Karpas-422 (cell line): ENCODE measurements at regions not wholly inside any gene's neighbourhood (a gene's known extent, or its start where the extent isn't known, plus 50 kb on each side); places are given as distances from the start of the nearest gene placed in this dataset.
A peak's percentile ranks its signal among the peaks of the same experiment; 100 is the strongest.
"Not testable (repeated sequence)": the region's sequence is repeated elsewhere in the genome, so short reads cannot be mapped to it uniquely, and the experiment has no call there.

Experiments used
- DNase-seq: peaks from one replicate; pipeline ENCODE4 v3.0.0-alpha.2; 2015
- H2AFZ ChIP-seq: fragments of 200-600 bp; sonication (generic); 2 replicates; pipeline ENCODE4 v1.6.1; 2014; ENCODE audit warnings: antibody characterized with exemption, low read length, mixed read lengths
- H3K27ac ChIP-seq: fragments of 200-600 bp; sonication (generic); 2 replicates; pipeline ENCODE4 v1.5.1; 2014; ENCODE audit warnings: mild to moderate bottlenecking, low read length, moderate library complexity
- H3K27me3 ChIP-seq: fragments of 200-600 bp; sonication (generic); 2 replicates; pipeline ENCODE4 v1.6.1; 2014; ENCODE audit warnings: low read length, mixed read lengths
- H3K36me3 ChIP-seq: fragments of 200-600 bp; sonication (generic); 2 replicates; pipeline ENCODE4 v1.6.1; 2014; ENCODE audit warnings: low read length, mixed read lengths; ENCODE audit not compliant: insufficient read depth
- H3K4me1 ChIP-seq: fragments of 200-600 bp; sonication (generic); 2 replicates; pipeline ENCODE4 v1.6.1; 2014; ENCODE audit warnings: mild to moderate bottlenecking, low read length, mixed read lengths
- H3K4me2 ChIP-seq: fragments of 200-600 bp; sonication (generic); 2 replicates; pipeline ENCODE4 v1.6.1; 2014; ENCODE audit warnings: low read length, low read depth, mild to moderate bottlenecking; ENCODE audit not compliant: poor library complexity, severe bottlenecking
- H3K4me3 ChIP-seq: fragments of 200-600 bp; sonication (generic); 2 replicates; pipeline ENCODE4 v1.5.1; 2014; ENCODE audit warnings: mild to moderate bottlenecking, antibody characterized with exemption, low read length, mixed read lengths
- H3K79me2 ChIP-seq: fragments of 200-600 bp; sonication (generic); 2 replicates; pipeline ENCODE4 v1.6.1; 2014; ENCODE audit warnings: mild to moderate bottlenecking, low read length, mixed read lengths
- H3K9ac ChIP-seq: fragments of 200-600 bp; sonication (generic); 2 replicates; pipeline ENCODE4 v1.6.0; 2014; ENCODE audit warnings: low read length
- H3K9me2 ChIP-seq: fragments of 200-600 bp; sonication (generic), shearing (Covaris generic); replicated peaks from 2 replicates; pipeline ENCODE4 v1.6.0; 2014; ENCODE audit warnings: mild to moderate bottlenecking, low read length, moderate library complexity; ENCODE audit not compliant: insufficient read depth
- H3K9me3 ChIP-seq: fragments of 300-700, 200-600 bp; sonication (generic); 2 replicates; pipeline ENCODE4 v1.6.1; 2014; ENCODE audit warnings: low read length, mixed read lengths
- H4K20me1 ChIP-seq: fragments of 200-600 bp; sonication (generic); 2 replicates; pipeline ENCODE4 v1.6.1; 2014; ENCODE audit warnings: mild to moderate bottlenecking, antibody characterized with exemption, low read length, low read depth; ENCODE audit not compliant: insufficient read depth

- Histone ChIP-seq H2AFZ (no peak overlapping the region), H3K9me2 (no peaks in the 10 kb centered on the region), H3K27me3 (no peaks in the 10 kb centered on the region), H3K4me1 (no peaks in the 10 kb centered on the region), H3K27ac (no peak overlapping the region), H3K79me2 (no peaks in the 10 kb centered on the region), H3K9me3 (no peaks in the 10 kb centered on the region), H3K4me2 (no peak overlapping the region), H3K4me3 (no peak overlapping the region), H3K36me3 (no peaks in the 10 kb centered on the region), H3K9ac (no peak overlapping the region), H4K20me1 (no peaks in the 10 kb centered on the region)
- no peak for DNase-seq
Measured at GRCh38 chr1:157313240-157313807, 175.1 kb upstream of the ETV3 start.

DNA sequence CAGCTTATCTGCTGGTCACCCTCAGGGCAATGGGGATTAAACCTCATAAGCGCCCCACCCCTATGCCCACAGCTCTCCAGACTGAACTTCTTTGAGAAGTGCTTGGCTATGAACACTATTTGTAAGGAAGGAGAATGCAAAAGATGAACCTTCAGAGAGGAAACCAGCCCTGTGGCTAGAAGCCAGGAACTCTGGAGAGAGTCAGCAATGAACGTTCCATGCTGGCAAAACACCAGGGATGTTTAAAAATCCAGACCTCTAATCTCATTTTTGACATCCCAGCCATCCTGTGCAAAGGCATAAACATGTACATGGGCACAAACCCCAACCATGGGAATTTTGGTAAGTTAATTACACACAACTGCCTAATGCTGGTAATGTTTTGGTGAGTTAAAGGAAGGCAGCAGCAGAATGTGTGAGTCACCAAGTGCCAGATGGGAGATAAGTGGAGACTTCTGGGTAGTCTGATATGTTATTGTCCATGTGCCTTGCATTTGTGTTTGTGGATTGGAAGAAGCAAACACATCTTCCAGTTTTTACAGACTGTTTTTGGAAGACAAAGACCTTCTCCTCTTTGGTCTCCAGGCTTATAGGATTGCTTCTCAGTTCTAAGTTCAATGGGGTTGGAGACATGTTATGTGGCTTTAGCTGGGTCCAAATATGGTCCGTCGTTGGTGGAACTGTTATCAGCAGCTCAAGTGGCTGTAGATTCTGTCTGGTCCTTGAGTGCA is 174.1 kb upstream of the ETV3 start:
- Histone ChIP-seq H3K27ac (no peak overlapping the region), H3K9ac (no peak overlapping the region), H3K9me2 (no peaks in the 10 kb centered on the region), H3K36me3 (no peaks in the 10 kb centered on the region), H2AFZ (no peak overlapping the region), H3K4me2 (no peak overlapping the region), H3K9me3 (no peaks in the 10 kb centered on the region), H3K4me3 (no peak overlapping the region), H4K20me1 (no peaks in the 10 kb centered on the region), H3K79me2 (no peaks in the 10 kb centered on the region), H3K27me3 (no peaks in the 10 kb centered on the region), H3K4me1 (no peaks in the 10 kb centered on the region)
- no peak for DNase-seq

GRCh38 chr1:157311730-157312081 is 173.5 kb upstream of the ETV3 start:
- Histone ChIP-seq H2AFZ (no peak overlapping the region), H4K20me1 (no peaks in the 10 kb centered on the region), H3K79me2 (no peaks in the 10 kb centered on the region), H3K4me1 (no peaks in the 10 kb centered on the region), H3K9ac (no peak overlapping the region), H3K36me3 (no peaks in the 10 kb centered on the region), H3K4me2 (no peak overlapping the region), H3K4me3 (no peak overlapping the region), H3K27me3 (no peaks in the 10 kb centered on the region), H3K27ac (no peak overlapping the region), H3K9me3 (no peaks in the 10 kb centered on the region), H3K9me2 (no peaks in the 10 kb centered on the region)
- DNase-seq, result no peak

DNA sequence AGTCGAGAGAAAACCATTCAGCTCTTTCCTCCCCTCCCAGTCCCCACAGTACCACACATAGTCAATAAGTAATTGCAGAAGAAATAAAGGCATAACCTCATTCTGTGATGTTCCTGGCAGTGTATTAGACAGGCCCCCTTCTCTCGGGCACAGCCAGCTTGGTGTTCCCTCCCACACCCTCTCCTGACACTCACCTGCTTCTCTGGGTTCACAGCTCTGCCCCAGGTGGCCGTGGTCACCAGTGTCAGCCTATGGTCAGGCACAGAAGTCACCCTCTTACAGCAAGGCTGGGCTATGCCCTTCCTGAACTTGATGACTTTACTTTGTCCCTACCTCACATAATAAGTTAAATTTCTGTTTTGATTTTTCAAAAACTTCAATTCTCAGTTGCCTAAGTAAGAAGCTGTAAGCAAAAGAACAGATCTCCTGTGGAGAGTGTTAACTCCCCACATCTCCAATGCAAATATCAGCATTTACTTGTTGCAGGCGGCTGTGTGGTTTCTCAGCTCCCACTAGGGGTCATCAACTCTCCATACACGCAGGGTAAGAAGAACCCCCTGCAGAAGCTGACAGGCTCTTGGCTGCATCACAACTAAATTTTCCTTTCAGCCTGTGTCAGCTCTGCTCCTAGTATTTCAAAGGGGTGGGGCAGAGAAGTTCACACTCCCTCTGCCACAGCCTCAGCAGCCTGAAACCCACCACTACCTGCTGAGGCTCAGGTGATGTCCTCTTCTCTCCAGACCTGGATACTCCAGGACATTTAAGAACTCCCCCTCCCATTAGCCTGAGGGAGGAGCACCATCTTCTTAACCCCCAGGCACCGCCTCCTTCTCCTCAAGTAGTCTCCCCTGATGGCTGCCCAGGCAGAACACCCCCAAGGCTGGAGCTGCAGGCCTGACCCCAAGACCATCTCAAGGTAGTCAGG is 172.9 kb upstream of the ETV3 start:
- not testable (repeated sequence) for H3K9ac ChIP-seq, H3K9me2 ChIP-seq
- peak; percentile 75 for DNase-seq

GRCh38 chr1:157310401-157310800 is 172.2 kb upstream of the ETV3 start:
- H3K36me3 ChIP-seq, result no peaks in the 10 kb centered on the region
- no peak overlapping the region for H2AFZ ChIP-seq
- H3K9ac ChIP-seq, result no peak overlapping the region
- H3K27ac ChIP-seq, result no peak overlapping the region
- no peak overlapping the region for H3K4me2 ChIP-seq
- H3K4me1 ChIP-seq, result no peaks in the 10 kb centered on the region
- no peaks in the 10 kb centered on the region for H3K9me3 ChIP-seq
- no peaks in the 10 kb centered on the region for H3K9me2 ChIP-seq
- H3K79me2 ChIP-seq, result no peaks in the 10 kb centered on the region
- H4K20me1 ChIP-seq, result no peaks in the 10 kb centered on the region
- H3K27me3 ChIP-seq, result no peaks in the 10 kb centered on the region
- no peak overlapping the region for H3K4me3 ChIP-seq
- DNase-seq, result no peak

More for the DNA sequence above, 172.9 kb upstream of the ETV3 start:
- not testable (repeated sequence) for H3K27ac ChIP-seq, H3K4me2 ChIP-seq, H3K79me2 ChIP-seq, H3K36me3 ChIP-seq, H2AFZ ChIP-seq, H3K9me3 ChIP-seq, H3K27me3 ChIP-seq, H4K20me1 ChIP-seq, H3K4me1 ChIP-seq, H3K4me3 ChIP-seq

DNA sequence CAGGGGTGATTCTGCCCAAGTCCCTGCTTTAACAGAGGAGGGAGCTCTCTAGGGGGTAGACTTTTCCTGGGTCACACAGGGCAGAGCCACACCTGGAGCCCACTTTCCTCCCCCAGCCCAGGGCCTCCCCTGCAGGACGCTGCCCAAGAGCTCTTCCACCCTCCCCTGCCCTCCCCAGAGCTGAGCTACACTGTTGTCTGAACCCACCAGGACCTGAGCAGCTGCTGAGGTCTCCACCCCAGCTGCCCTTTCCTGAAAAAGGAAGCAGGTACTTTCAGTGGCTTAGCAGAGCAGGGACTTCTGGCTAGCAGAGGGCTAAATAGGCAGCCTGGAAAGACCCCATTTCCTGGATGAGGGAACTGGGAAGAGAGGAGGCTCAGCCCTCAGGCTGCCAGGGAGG is 169.3 kb upstream of the ETV3 start:
- Histone ChIP-seq H3K4me2 (no peak overlapping the region), H3K27me3 (no peaks in the 10 kb centered on the region), H3K9ac (no peak overlapping the region)

GRCh38 chr1:157306896-157307295 is 168.7 kb upstream of the ETV3 start:
- no peaks in the 10 kb centered on the region for H3K9me2 ChIP-seq

More for the DNA sequence above, 169.3 kb upstream of the ETV3 start:
- Histone ChIP-seq H3K4me1 (no peaks in the 10 kb centered on the region), H3K27ac (no peak overlapping the region), H2AFZ (no peak overlapping the region), H3K9me3 (no peaks in the 10 kb centered on the region), H3K4me3 (no peak overlapping the region), H3K9me2 (no peaks in the 10 kb centered on the region), H3K36me3 (no peaks in the 10 kb centered on the region), H3K79me2 (no peaks in the 10 kb centered on the region), H4K20me1 (no peaks in the 10 kb centered on the region)
- no peak for DNase-seq

GRCh38 chr1:157304271-157304670 is 166.1 kb upstream of the ETV3 start:
- no peaks in the 10 kb centered on the region for H3K79me2 ChIP-seq
- H3K4me1 ChIP-seq, result no peaks in the 10 kb centered on the region
- H2AFZ ChIP-seq, result no peak overlapping the region
- H3K36me3 ChIP-seq, result no peaks in the 10 kb centered on the region
- no peaks in the 10 kb centered on the region for H3K9me3 ChIP-seq
- H3K4me2 ChIP-seq, result no peak overlapping the region
- no peaks in the 10 kb centered on the region for H3K27me3 ChIP-seq
- no peak overlapping the region for H3K9ac ChIP-seq
- no peaks in the 10 kb centered on the region for H3K9me2 ChIP-seq
- H3K27ac ChIP-seq, result no peak overlapping the region
- no peak for DNase-seq
- no peaks in the 10 kb centered on the region for H4K20me1 ChIP-seq
- H3K4me3 ChIP-seq, result no peak overlapping the region

More at GRCh38 chr1:157306896-157307295, 168.7 kb upstream of the ETV3 start:
- no peaks in the 10 kb centered on the region for H4K20me1 ChIP-seq
- no peak overlapping the region for H2AFZ ChIP-seq
- H3K4me3 ChIP-seq, result no peak overlapping the region
- H3K9ac ChIP-seq, result no peak overlapping the region
- no peak overlapping the region for H3K4me2 ChIP-seq
- no peak for DNase-seq
- no peaks in the 10 kb centered on the region for H3K36me3 ChIP-seq
- H3K79me2 ChIP-seq, result no peaks in the 10 kb centered on the region
- no peak overlapping the region for H3K27ac ChIP-seq
- H3K9me3 ChIP-seq, result no peaks in the 10 kb centered on the region
- H3K4me1 ChIP-seq, result no peaks in the 10 kb centered on the region
- H3K27me3 ChIP-seq, result no peaks in the 10 kb centered on the region
